PC-9 (cell line): ENCODE measurements at regions not wholly inside any gene's neighbourhood (a gene's known extent, or its start where the extent isn't known, plus 50 kb on each side); places are given as distances from the start of the nearest gene placed in this dataset.

ENCODE experiments used
- CTCF ChIP-seq: fragments of 200-600 bp; sonication (generic); conservative IDR thresholded peaks from 2 replicates; pipeline ENCODE4 v1.6.1; 2017; ENCODE audit warnings: mixed run types, antibody characterized with exemption, mild to moderate bottlenecking, moderate library complexity
- EZH2 ChIP-seq: fragments of 200-600 bp; sonication (generic); IDR thresholded peaks from 2 replicates; pipeline ENCODE4 v1.8.0; 2017; ENCODE audit warnings: antibody characterized with exemption, low read depth

- TF ChIP-seq CTCF = peak; percentile 36; the same call in 1 of the 2 replicates
- no peak for TF ChIP-seq EZH2
These were observed 127.9 kb upstream of the NOL4 start for GRCh38 chr18:34352385-34353163.
